ENCODE measurements at regions not wholly inside any gene's neighbourhood (a gene's known extent, or its start where the extent isn't known, plus 50 kb on each side); places are given as distances from the start of the nearest gene placed in this dataset.

- WGBS (ENCODE audit: low lambda C conversion rate), result 87% methylated on average over 3 of the region's 3 CpGs
- 0 out of 2 replicates have a peak, but pooled peaks have one; percentile 3 for TF ChIP-seq CEBPB (IDR thresholded peaks at IDR 0.05; ENCODE audit: borderline replicate concordance, low read depth, low read length)
- TF ChIP-seq KIAA2018 (CRISPR knock-in tag; IDR thresholded peaks at IDR 0.05; ENCODE audit: borderline replicate concordance), result no peak
- in situ Hi-C loops (cut with HindIII; ENCODE audit: extremely low pct_ligation_motif_present, low pct_unique_long_range_greater_than_20kb), result no loop called here
- no peaks in the 10 kb centered on the region for H3K79me2 ChIP-seq (ENCODE audit: insufficient read depth, low read length)
- no peak overlapping the region for H3K4me3 ChIP-seq (replicated peaks in 1 of 3; ENCODE audit: insufficient read depth in 1 of 3, low read depth in 2 of 3, low read length in 3 of 3)
- H2AFZ ChIP-seq (ENCODE audit: low read length), result no peak overlapping the region
- H4K20me1 ChIP-seq (ENCODE audit: insufficient read depth, low read length), result no peaks in the 10 kb centered on the region
- H3K27me3 ChIP-seq (ENCODE audit: control insufficient read depth in 1 of 2, insufficient read depth in 2 of 2, low read length in 2 of 2), result no peaks in the 10 kb centered on the region
- ATAC-seq (no peak), DNase-seq (ENCODE audit: low spot score) (no peak), FAIRE-seq (no peak)
- H3K4me2 ChIP-seq (ENCODE audit: low read depth, low read length), result no peak overlapping the region
- intact Hi-C loops (cut with micrococcal nuclease; ENCODE audit: unreplicated experiment), result loop anchor here (1.0 to 5.0 kb wide), 2 partner anchors 48 to 133 kb away; no protein-coding TSS in a partner anchor
- ChIA-PET CTCF (ENCODE audit: low intra/inter-chr PET ratio, low total read pairs) (interaction anchor here (1.2 kb wide), 1 partner anchor 132 kb away, joined by 3 read pairs; no protein-coding TSS in a partner anchor), POLR2A (no interaction called here)
- no peaks in the 10 kb centered on the region for H3K9me3 ChIP-seq (ENCODE audit: low read length)
- no peaks in the 10 kb centered on the region for H3K36me3 ChIP-seq (replicated peaks in 1 of 2; ENCODE audit: control insufficient read depth in 1 of 2, insufficient read depth in 2 of 2, low read length in 2 of 2)
- no peak overlapping the region for H3K27ac ChIP-seq (ENCODE audit: extremely low read length, insufficient read depth, low read length)
- no TSS peak for BruUV-seq (replicated peaks)
- no peaks in the 10 kb centered on the region for H3K4me1 ChIP-seq (ENCODE audit: insufficient read depth, low read length)
- H3K9ac ChIP-seq (ENCODE audit: insufficient read depth, low read depth, low read length), result no peak overlapping the region
These were observed 220.1 kb downstream of the BCAT1 start for GRCh38 chr12:24728826-24729225.

Data from HepG2 (cell line).